Body of pancreas (tissue), 4 donors: ENCODE measurements at regions not wholly inside any gene's neighbourhood (a gene's known extent, or its start where the extent isn't known, plus 50 kb on each side); places are given as distances from the start of the nearest gene placed in this dataset.

Experiments used
- ATAC-seq: fragments of 150-250 bp; one replicate; pipeline ENCODE4 v1.9.1; 2016
- DNase-seq, 4 donors: peaks; one replicate each; pipeline ENCODE4 v3.0.0-alpha.2; 2019
- H3K27ac ChIP-seq, 4 donors: fragments of 200-600 bp; sonication (generic); 1 replicate in 3 of 4; 2 replicates in 1 of 4; pipeline versions ENCODE4 v1.5.1 to v1.6.1; 2016 to 2019; ENCODE audit warnings: mild to moderate bottlenecking in 1 of 4, mixed read lengths in 1 of 4, moderate library complexity in 1 of 4
- H3K27me3 ChIP-seq, 2 donors: fragments of 200-600 bp; sonication (generic); one replicate each; pipeline ENCODE4 v1.6.0; 2016; ENCODE audit warnings: mild to moderate bottlenecking in 1 of 2
- H3K36me3 ChIP-seq, 2 donors: fragments of 200-600 bp; sonication (generic); replicated peaks in 1 of 2; 2 replicates each; pipeline ENCODE4 v1.5.1; 2016; ENCODE audit warnings: low read depth in 2 of 2; ENCODE audit not compliant: insufficient read depth in 1 of 2
- H3K4me1 ChIP-seq: fragments of 200-600 bp; sonication (generic); one replicate; pipeline ENCODE4 v1.6.0; 2016
- H3K4me3 ChIP-seq, 2 donors: fragments of 200-600 bp; sonication (generic); 1 replicate in 1 of 2; 2 replicates in 1 of 2; pipeline ENCODE4 v1.5.1; 2016 to 2019
- H3K9me3 ChIP-seq, 3 donors: fragments of 200-600 bp; sonication (generic); 1 replicate in 2 of 3; 2 replicates in 1 of 3; pipeline ENCODE4 v1.5.1; 2016
- CTCF ChIP-seq, 7 experiments: fragments of 450-650 bp in 4 of 7; fragments of 200-600 bp in 3 of 7; sonication (generic) in 3 of 7; IDR thresholded peaks; one replicate each; pipeline ENCODE4 v1.5.1; 2016 to 2019; ENCODE audit warnings: antibody characterized with exemption in 7 of 7
- POLR2A ChIP-seq, 3 donors: fragments of 450-650 bp; IDR thresholded peaks; one replicate each; pipeline ENCODE4 v1.6.1; 2016; ENCODE audit warnings: antibody characterized with exemption in 3 of 3, mild to moderate bottlenecking in 2 of 3
- WGBS, 2 donors: methylation state at CpG; one replicate each; pipeline ENCODE4 v1.1.5; 2017; 5-methylcytosine and 5-hydroxymethylcytosine counted together
- intact Hi-C: fragments of 100-400 bp; cut with DNase I; formaldehyde crosslinking; loops from one replicate; pipeline ENCODE4 v1.15.1; 2023

GRCh38 chr5:67467110-67467509 lies 270.5 kb upstream of the CD180 start:
- intact Hi-C loops: no loop called here
- Histone ChIP-seq H3K4me1 (no peaks in the 10 kb centered on the region), H3K36me3 (no peaks in the 10 kb centered on the region), H3K9me3 (no peaks in the 10 kb centered on the region), H3K27me3 (no peaks in the 10 kb centered on the region), H3K4me3 (no peak overlapping the region), H3K27ac (no peak overlapping the region)
- WGBS, 2 donors: 64 to 69% methylated on average over 1 of the region's 1 CpG
- no peak for TF ChIP-seq POLR2A (IDR thresholded peaks at IDR 0.05)
- no peak for TF ChIP-seq CTCF (IDR thresholded peaks at IDR 0.05)
- DNase-seq: no peak
- no peak for ATAC-seq

- no peak overlapping the region for H3K27ac ChIP-seq
- no peaks in the 10 kb centered on the region for H3K4me1 ChIP-seq
- intact Hi-C loops: no loop called here
- no peaks in the 10 kb centered on the region for H3K36me3 ChIP-seq
- DNase-seq (no peak), ATAC-seq (no peak)
- H3K9me3 ChIP-seq: no peaks in the 10 kb centered on the region
- H3K27me3 ChIP-seq: no peaks in the 10 kb centered on the region
- TF ChIP-seq CTCF (IDR thresholded peaks at IDR 0.05): no peak
- no peak for TF ChIP-seq POLR2A (IDR thresholded peaks at IDR 0.05)
- H3K4me3 ChIP-seq: no peak overlapping the region
These were observed 269.1 kb upstream of the CD180 start for GRCh38 chr5:67465537-67466207.

GRCh38 chr5:67462147-67462546 lies 265.5 kb upstream of the CD180 start:
- intact Hi-C loops: no loop called here
- 75 to 94% methylated on average over 1 of the region's 1 CpG for WGBS, 2 donors
- ATAC-seq (no peak), DNase-seq (no peak)
- no peak for TF ChIP-seq POLR2A (IDR thresholded peaks at IDR 0.05)
- TF ChIP-seq CTCF (IDR thresholded peaks at IDR 0.05): no peak
- H3K27ac ChIP-seq: no peak overlapping the region
- H3K4me3 ChIP-seq: no peak overlapping the region
- no peaks in the 10 kb centered on the region for H3K4me1 ChIP-seq
- no peaks in the 10 kb centered on the region for H3K9me3 ChIP-seq
- H3K36me3 ChIP-seq: no peaks in the 10 kb centered on the region
- H3K27me3 ChIP-seq: no peaks in the 10 kb centered on the region

GRCh38 chr5:67459253-67459652 lies 262.7 kb upstream of the CD180 start:
- H3K27me3 ChIP-seq: no peaks in the 10 kb centered on the region
- intact Hi-C loops: no loop called here
- no peaks in the 10 kb centered on the region for H3K36me3 ChIP-seq
- no peak overlapping the region for H3K27ac ChIP-seq
- H3K4me3 ChIP-seq: no peak overlapping the region
- no peaks in the 10 kb centered on the region for H3K4me1 ChIP-seq
- H3K9me3 ChIP-seq: no peaks in the 10 kb centered on the region
- ATAC-seq (no peak), DNase-seq (no peak)
- no peak for TF ChIP-seq CTCF (IDR thresholded peaks at IDR 0.05)

GRCh38 chr5:67455970-67456369 lies 259.4 kb upstream of the CD180 start:
- TF ChIP-seq CTCF (IDR thresholded peaks at IDR 0.05): no peak
- TF ChIP-seq POLR2A (IDR thresholded peaks at IDR 0.05): no peak
- DNase-seq: no peak
- intact Hi-C loops: no loop called here
- H3K9me3 ChIP-seq: no peaks in the 10 kb centered on the region
- H3K27me3 ChIP-seq: no peaks in the 10 kb centered on the region
- H3K4me1 ChIP-seq: no peaks in the 10 kb centered on the region
- WGBS, 2 donors: 74 to 86% methylated on average over 1 of the region's 1 CpG
- no peak overlapping the region for H3K27ac ChIP-seq
- no peak overlapping the region for H3K4me3 ChIP-seq
- no peaks in the 10 kb centered on the region for H3K36me3 ChIP-seq
- no peak for ATAC-seq
